Erythroblast (primary cell): ENCODE measurements at regions not wholly inside any gene's neighbourhood (a gene's known extent, or its start where the extent isn't known, plus 50 kb on each side); places are given as distances from the start of the nearest gene placed in this dataset.

Experiments used
- DNase-seq, 2 experiments: peaks; one replicate each; lab custom pipeline; 2025; lab: John Stamatoyannopoulos, UW
- GATA1 ChIP-seq: IDR thresholded peaks from 2 replicates; pipeline ENCODE4 v1.6.1; 2011; ENCODE audit warnings: low read depth, mild to moderate bottlenecking, control low read depth, low read length, moderate library complexity
- POLR2A ChIP-seq: IDR thresholded peaks from 2 replicates; pipeline ENCODE4 v1.6.1; 2011; ENCODE audit warnings: mild to moderate bottlenecking, low read length

GRCh38 chr3:151579571-151580270 lies 118.9 kb upstream of the IGSF10 start:
- TF ChIP-seq GATA1: no peak
- TF ChIP-seq POLR2A: no peak
- no peak for DNase-seq

DNA sequence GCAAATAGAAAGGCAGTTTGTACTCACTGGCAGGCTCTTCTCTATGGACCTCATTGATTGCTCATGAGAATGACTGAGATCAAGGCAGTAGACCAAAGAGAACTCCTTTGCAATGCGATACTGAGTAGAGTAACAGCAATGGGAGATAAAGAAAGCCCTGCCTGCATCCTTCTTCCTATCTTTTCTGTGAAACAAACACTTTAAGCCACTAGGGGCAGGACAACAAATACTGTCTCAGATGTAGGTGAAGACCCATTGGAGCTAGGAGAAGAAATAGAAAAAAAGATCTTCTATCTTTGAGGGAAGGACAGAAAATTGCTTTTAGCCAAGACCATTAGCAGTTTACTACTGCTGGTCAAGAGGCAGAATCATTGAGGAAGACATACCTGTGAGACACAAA lies 117.6 kb upstream of the IGSF10 start:
- no peak for DNase-seq
- TF ChIP-seq POLR2A: no peak
- no peak for TF ChIP-seq GATA1

GRCh38 chr3:151576511-151577137 lies 115.8 kb upstream of the IGSF10 start:
- no peak for DNase-seq
- TF ChIP-seq GATA1 (no peak), POLR2A (no peak)

DNA sequence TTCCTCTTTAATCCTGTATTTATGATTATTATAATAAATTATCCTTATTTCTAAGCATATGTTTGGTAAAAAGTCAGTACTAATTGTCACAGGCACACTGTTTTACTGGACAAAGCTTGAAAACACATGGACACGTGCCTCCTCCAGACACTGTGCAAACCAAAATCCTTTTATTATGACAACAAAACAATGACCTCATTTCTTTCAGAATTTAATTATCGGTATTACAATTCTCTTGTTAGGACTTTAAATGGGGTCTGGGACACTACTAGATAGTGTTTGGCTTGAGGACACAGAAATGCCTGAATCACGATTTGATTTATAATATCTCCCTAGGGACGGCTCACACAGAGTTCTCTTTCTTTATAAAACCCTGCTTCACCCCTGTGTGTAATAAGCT lies 107.3 kb upstream of the IGSF10 start:
- DNase-seq: no peak
- TF ChIP-seq POLR2A (no peak), GATA1 (no peak)

- DNase-seq: no peak
- TF ChIP-seq POLR2A: no peak
- no peak for TF ChIP-seq GATA1
Measured at GRCh38 chr3:151567477-151567876, 106.6 kb upstream of the IGSF10 start.

DNA sequence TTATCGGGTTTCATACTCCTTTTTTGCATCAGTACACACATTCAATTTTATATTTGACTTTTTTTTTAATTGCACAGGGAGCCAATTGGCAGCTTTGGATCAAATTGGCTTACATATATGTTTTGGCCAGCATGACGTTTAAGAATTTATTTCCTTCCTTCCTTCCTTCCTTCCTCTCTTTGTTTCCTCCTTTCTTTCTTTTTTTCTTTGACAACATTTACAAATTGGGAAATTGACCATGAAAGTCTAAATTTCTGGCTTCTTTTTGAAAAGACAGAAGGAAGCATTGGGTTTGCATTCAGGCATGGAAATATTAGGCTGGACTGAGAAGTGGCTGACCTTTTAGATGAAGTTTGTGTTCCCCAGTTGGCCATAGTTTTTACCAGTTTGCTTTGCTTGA lies 103.4 kb upstream of the IGSF10 start:
- no peak for DNase-seq
- TF ChIP-seq GATA1 (no peak), POLR2A (no peak)

GRCh38 chr3:151563305-151563704 lies 102.4 kb upstream of the IGSF10 start:
- TF ChIP-seq POLR2A (no peak), GATA1 (no peak)
- DNase-seq: no peak

DNA sequence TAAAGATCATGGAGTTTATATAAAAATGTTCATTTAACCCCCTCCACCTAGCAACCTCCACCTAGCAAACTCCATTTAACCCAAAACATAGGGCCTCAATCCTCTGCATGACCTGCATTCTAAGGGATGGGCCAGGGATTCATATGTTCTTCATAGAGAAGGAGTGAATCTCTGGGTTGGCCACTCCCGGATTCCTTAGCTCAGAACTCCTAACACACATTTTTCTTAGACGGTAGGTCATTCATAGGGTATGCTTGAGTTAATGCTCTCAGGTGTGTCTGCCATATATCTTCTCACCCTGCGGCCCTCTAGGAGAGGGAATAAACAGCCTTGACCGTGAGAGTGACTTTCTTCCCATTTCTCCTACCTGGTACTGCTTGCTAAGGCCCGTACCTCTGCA lies 102.0 kb upstream of the IGSF10 start:
- DNase-seq: no peak
- no peak for TF ChIP-seq POLR2A
- TF ChIP-seq GATA1: no peak

DNA sequence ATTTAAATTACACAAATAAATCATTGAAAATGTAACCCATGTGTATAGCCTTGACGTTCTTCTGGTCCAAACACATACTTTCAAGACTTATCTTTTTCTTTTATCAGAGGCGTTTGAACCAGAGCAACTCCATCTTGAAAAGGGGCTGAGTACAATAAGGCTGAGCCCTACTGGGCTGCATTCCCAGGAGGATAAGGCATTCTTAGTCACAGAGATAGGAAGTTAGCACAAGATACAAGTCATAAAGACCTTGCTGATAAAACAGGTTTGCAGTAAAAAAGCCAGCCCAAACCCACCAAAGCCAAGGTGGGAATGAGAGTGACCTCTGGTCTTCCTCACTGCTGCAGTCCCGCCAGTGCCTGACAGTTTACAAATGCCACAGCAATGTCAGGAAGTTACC lies 101.0 kb upstream of the IGSF10 start:
- DNase-seq: no peak
- no peak for TF ChIP-seq POLR2A
- no peak for TF ChIP-seq GATA1

DNA sequence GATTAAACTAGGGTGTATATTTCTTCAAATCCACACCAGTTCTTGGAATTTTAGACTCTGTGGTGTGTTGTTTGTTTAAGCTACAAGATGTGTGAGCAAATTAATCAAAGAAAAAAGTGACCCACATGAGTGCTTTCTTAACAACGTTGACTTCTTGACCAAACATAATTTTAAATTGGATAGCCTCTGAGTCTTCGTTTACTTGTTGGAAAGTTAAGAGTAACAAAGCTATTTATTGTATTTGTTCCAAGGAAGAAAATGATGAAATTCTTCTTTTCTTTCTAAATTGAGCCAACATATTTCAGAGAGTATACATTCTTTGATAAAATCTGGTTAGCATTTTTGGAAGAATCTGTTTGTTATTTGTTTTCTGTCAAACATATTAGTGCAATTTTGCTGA lies 99.9 kb upstream of the IGSF10 start:
- no peak for DNase-seq
- TF ChIP-seq POLR2A (no peak), GATA1 (no peak)

DNA sequence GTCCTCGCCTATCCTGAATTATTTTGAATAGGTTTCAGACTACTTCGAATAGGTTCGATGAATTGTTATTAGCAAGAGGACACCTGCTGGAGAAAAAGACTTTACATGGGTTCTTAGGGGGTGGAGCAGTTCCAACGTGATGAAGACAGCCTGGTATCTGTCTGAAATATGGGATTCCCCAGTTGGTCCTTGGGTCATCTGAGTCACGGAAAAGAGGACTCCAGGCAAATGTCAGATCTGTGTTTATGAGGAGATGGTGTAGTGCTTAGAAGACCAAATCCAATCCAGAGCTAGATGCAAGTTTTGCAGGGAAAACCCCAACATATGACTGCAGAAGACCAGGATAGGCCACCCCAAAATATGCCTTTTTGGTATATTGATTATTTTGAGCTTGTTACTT lies 98.9 kb upstream of the IGSF10 start:
- TF ChIP-seq POLR2A (no peak), GATA1 (no peak)

GRCh38 chr3:151558661-151559060 lies 97.8 kb upstream of the IGSF10 start:
- TF ChIP-seq POLR2A (no peak), GATA1 (no peak)

More for the DNA sequence above, 98.9 kb upstream of the IGSF10 start:
- DNase-seq: no peak

DNA sequence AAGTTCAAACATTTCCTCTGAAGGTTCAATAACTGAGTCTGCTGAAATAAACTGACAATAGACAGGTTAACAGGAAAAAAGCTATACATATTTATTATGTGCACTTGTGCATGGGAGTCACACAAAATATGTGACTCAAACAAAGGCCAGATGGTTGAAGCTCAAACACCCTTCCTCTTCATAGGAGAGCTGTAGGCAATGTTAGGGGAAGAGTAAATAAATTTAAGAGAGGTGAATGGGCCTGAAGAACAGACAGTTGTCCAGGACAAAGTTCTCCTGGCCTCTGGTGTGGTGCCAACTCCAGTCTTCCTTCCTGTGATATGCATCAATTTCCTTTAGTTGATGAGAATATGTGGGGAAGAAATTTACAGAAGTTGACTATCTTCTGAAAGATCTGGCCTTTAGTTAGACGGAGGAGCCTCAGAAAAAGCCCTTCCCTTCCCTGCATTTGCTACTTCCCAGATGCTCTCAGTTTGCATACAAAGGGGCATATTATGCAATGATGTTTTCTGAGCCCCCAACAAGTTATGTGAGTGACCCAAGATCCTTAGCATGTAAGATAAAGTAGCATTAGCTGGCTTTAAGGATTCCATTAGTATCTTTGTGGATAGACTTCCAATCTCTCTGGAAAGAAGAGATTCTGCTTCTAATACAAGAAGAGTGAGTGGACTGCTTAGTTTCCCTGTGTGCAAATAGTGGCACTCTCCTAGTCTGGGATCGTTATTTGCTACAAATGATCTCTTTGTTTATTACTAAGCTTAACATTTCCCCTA lies 96.4 kb upstream of the IGSF10 start:
- DNase-seq: no peak
- no peak for TF ChIP-seq POLR2A
- no peak for TF ChIP-seq GATA1

More at GRCh38 chr3:151558661-151559060, 97.8 kb upstream of the IGSF10 start:
- no peak for DNase-seq

DNA sequence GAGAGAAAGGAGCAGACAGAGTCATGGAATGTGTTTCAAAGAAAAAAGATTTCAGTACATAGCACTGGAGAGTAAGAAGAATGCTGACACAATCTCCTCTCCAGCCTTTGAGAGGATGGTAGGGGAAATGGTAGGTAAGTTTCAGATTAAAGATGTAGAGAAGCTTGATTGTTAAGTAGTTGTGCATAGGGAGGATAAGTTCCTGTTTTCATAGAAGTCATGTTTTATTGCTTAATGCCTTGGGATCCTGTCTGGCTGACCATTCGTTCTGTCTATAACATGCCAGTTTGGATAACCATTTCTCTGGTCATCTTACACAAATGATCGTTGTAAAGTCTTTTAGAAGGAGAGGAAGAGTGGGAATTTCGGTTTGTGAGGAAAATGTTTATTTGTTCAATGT lies 95.7 kb upstream of the IGSF10 start:
- TF ChIP-seq POLR2A: no peak
- no peak for TF ChIP-seq GATA1
- no peak for DNase-seq

- TF ChIP-seq GATA1 (no peak), POLR2A (no peak)
- DNase-seq: no peak
Measured at GRCh38 chr3:151555523-151555922, 94.7 kb upstream of the IGSF10 start.
